ENCODE measurements at regions not wholly inside any gene's neighbourhood (a gene's known extent, or its start where the extent isn't known, plus 50 kb on each side); places are given as distances from the start of the nearest gene placed in this dataset.

- TF ChIP-seq, protein P1, sequence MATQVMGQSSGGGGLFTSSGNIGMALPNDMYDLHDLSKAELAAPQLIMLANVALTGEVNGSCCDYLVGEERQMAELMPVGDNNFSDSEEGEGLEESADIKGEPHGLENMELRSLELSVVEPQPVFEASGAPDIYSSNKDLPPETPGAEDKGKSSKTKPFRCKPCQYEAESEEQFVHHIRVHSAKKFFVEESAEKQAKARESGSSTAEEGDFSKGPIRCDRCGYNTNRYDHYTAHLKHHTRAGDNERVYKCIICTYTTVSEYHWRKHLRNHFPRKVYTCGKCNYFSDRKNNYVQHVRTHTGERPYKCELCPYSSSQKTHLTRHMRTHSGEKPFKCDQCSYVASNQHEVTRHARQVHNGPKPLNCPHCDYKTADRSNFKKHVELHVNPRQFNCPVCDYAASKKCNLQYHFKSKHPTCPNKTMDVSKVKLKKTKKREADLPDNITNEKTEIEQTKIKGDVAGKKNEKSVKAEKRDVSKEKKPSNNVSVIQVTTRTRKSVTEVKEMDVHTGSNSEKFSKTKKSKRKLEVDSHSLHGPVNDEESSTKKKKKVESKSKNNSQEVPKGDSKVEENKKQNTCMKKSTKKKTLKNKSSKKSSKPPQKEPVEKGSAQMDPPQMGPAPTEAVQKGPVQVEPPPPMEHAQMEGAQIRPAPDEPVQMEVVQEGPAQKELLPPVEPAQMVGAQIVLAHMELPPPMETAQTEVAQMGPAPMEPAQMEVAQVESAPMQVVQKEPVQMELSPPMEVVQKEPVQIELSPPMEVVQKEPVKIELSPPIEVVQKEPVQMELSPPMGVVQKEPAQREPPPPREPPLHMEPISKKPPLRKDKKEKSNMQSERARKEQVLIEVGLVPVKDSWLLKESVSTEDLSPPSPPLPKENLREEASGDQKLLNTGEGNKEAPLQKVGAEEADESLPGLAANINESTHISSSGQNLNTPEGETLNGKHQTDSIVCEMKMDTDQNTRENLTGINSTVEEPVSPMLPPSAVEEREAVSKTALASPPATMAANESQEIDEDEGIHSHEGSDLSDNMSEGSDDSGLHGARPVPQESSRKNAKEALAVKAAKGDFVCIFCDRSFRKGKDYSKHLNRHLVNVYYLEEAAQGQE (IDR thresholded peaks at IDR 0.05; ENCODE audit: insufficient read depth in 1 of 2, low read depth in 2 of 2, low read length in 1 of 2), result no peak
- TF ChIP-seq POLR2AphosphoS5 (IDR thresholded peaks at IDR 0.05; ENCODE audit: low read depth, low read length) (no peak), TCF7L2 (IDR thresholded peaks at IDR 0.05; ENCODE audit: low read depth, low read length) (no peak), SIN3A (IDR thresholded peaks at IDR 0.05; ENCODE audit: borderline replicate concordance, insufficient read depth, low read depth, low read length) (no peak)
- TF ChIP-seq, protein P2, sequence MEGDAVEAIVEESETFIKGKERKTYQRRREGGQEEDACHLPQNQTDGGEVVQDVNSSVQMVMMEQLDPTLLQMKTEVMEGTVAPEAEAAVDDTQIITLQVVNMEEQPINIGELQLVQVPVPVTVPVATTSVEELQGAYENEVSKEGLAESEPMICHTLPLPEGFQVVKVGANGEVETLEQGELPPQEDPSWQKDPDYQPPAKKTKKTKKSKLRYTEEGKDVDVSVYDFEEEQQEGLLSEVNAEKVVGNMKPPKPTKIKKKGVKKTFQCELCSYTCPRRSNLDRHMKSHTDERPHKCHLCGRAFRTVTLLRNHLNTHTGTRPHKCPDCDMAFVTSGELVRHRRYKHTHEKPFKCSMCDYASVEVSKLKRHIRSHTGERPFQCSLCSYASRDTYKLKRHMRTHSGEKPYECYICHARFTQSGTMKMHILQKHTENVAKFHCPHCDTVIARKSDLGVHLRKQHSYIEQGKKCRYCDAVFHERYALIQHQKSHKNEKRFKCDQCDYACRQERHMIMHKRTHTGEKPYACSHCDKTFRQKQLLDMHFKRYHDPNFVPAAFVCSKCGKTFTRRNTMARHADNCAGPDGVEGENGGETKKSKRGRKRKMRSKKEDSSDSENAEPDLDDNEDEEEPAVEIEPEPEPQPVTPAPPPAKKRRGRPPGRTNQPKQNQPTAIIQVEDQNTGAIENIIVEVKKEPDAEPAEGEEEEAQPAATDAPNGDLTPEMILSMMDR (IDR thresholded peaks at IDR 0.05), result no peak
Measured at GRCh38 chr1:75673399-75673798, 51.1 kb upstream of the ACADM start.
